Stimulated activated naive CD8-positive, alpha-beta T cell treated with anti-CD3 and anti-CD28 coated beads, Interleukin-15, Interleukin-2, amounts not matched to agents 100 U/mL and 50 U/mL, for 24 hours (primary cell): ENCODE measurements at regions not wholly inside any gene's neighbourhood (a gene's known extent, or its start where the extent isn't known, plus 50 kb on each side); places are given as distances from the start of the nearest gene placed in this dataset.
"Not testable (repeated sequence)": the region's sequence is repeated elsewhere in the genome, so short reads cannot be mapped to it uniquely, and the experiment has no call there.

Experiments
- ATAC-seq: fragments of 150-1000 bp; cut with Tn5 transposase; one replicate; pipeline ENCODE4 v1.10.0; 2021
- DNase-seq: peaks from one replicate; pipeline ENCODE4 v3.0.0; 2021

- ATAC-seq (no peak), DNase-seq (no peak)
Measured at GRCh38 chrX:113919387-113919786, 664.5 kb upstream of the HTR2C start.

GRCh38 chrX:113906168-113906567 lies 677.7 kb upstream of the HTR2C start:
- no peak for ATAC-seq
- no peak for DNase-seq

- no peak for ATAC-seq
- no peak for DNase-seq
Measured at GRCh38 chrX:113892891-113893290, 691.0 kb upstream of the HTR2C start.

- DNase-seq (no peak), ATAC-seq (no peak)
Measured at GRCh38 chrX:113892401-113892800, 691.5 kb upstream of the HTR2C start.

GRCh38 chrX:113873056-113873455 lies 710.8 kb upstream of the HTR2C start:
- no peak for ATAC-seq
- DNase-seq, result no peak

- ATAC-seq, result no peak
- no peak for DNase-seq
Measured at GRCh38 chrX:113868711-113869110, 715.2 kb upstream of the HTR2C start.

- DNase-seq (no peak), ATAC-seq (no peak)
Measured at GRCh38 chrX:113868177-113868576, 715.7 kb upstream of the HTR2C start.

- ATAC-seq (no peak), DNase-seq (no peak)
Measured at GRCh38 chrX:113849408-113849807, 734.5 kb upstream of the HTR2C start.

- no peak for ATAC-seq
- no peak for DNase-seq
Measured at GRCh38 chrX:113833096-113834055, 750.5 kb upstream of the HTR2C start.

- ATAC-seq (no peak), DNase-seq (no peak)
Measured at GRCh38 chrX:113828470-113828869, 755.4 kb upstream of the HTR2C start.

GRCh38 chrX:113818346-113818745 lies 765.5 kb upstream of the HTR2C start:
- ATAC-seq (no peak), DNase-seq (no peak)

GRCh38 chrX:113804819-113805218 lies 779.1 kb upstream of the HTR2C start:
- DNase-seq (no peak), ATAC-seq (no peak)

GRCh38 chrX:113804291-113804690 lies 779.6 kb upstream of the HTR2C start:
- ATAC-seq (no peak), DNase-seq (no peak)

- no peak for ATAC-seq
- no peak for DNase-seq
Measured at GRCh38 chrX:113802837-113803236, 781.0 kb upstream of the HTR2C start.

- DNase-seq, result no peak
- ATAC-seq, result no peak
Measured at GRCh38 chrX:113800955-113801354, 782.9 kb upstream of the HTR2C start.

- no peak for ATAC-seq
- DNase-seq, result no peak
Measured at GRCh38 chrX:113793563-113793962, 790.3 kb upstream of the HTR2C start.

- ATAC-seq (no peak), DNase-seq (no peak)
Measured at GRCh38 chrX:113790987-113791386, 792.9 kb upstream of the HTR2C start.

GRCh38 chrX:113784754-113785153 lies 799.1 kb upstream of the HTR2C start:
- not testable (repeated sequence) for ATAC-seq, DNase-seq

- DNase-seq, result no peak
- no peak for ATAC-seq
Measured at GRCh38 chrX:113770806-113771205, 813.1 kb upstream of the HTR2C start.

- DNase-seq (no peak), ATAC-seq (no peak)
Measured at GRCh38 chrX:113770071-113770470, 813.8 kb upstream of the HTR2C start.

GRCh38 chrX:113759422-113759821 lies 824.5 kb upstream of the HTR2C start:
- ATAC-seq (no peak), DNase-seq (no peak)

GRCh38 chrX:113747274-113747973 lies 836.5 kb upstream of the HTR2C start:
- ATAC-seq (no peak), DNase-seq (no peak)

GRCh38 chrX:113743069-113743468 lies 840.8 kb upstream of the HTR2C start:
- ATAC-seq, result no peak
- DNase-seq, result peak; percentile 2
